A673 (cell line): ENCODE measurements at regions not wholly inside any gene's neighbourhood (a gene's known extent, or its start where the extent isn't known, plus 50 kb on each side); places are given as distances from the start of the nearest gene placed in this dataset.
"Not testable (repeated sequence)": the region's sequence is repeated elsewhere in the genome, so short reads cannot be mapped to it uniquely, and the experiment has no call there.

Source experiments
- BruUV-seq: library from RNA; stranded (reverse); fragments of 400-500 nt; replicated peaks from 2 replicates; lab custom pipeline; 2021; lab: Mats Ljungman, UMichigan
- CTCF ChIA-PET: fragments of 300-600 bp; sonication (Branson Sonifier 250); formaldehyde crosslinking; loops from one replicate; lab custom pipeline; 2022; ENCODE audit warnings: antibody characterized with exemption; lab: Charles Lee
- POLR2A ChIA-PET: fragments of 300-600 bp; sonication (Branson Sonifier 250); formaldehyde crosslinking; loops from one replicate; lab custom pipeline; 2022; ENCODE audit warnings: antibody characterized with exemption; ENCODE audit not compliant: low non-redundant PET; lab: Charles Lee
- DNase-seq: peaks from one replicate; pipeline ENCODE4 v3.0.0-alpha.2; 2015; ENCODE audit warnings: low spot score
- H3K27ac ChIP-seq: fragments of 200-600 bp; sonication (generic); 2 replicates; pipeline ENCODE4 v1.5.1; 2016; ENCODE audit warnings: mixed run types, low read depth, mild to moderate bottlenecking, mixed read lengths, antibody characterized with exemption, low read length; ENCODE audit not compliant: poor library complexity, severe bottlenecking
- H3K27me3 ChIP-seq: fragments of 200-600 bp; sonication (generic); replicated peaks from 2 replicates; pipeline ENCODE4 v1.6.1; 2017; ENCODE audit warnings: mixed run types, low read depth, mild to moderate bottlenecking, mixed read lengths, antibody characterized with exemption, low read length; ENCODE audit not compliant: insufficient read depth, poor library complexity
- H3K36me3 ChIP-seq: fragments of 200-600 bp; sonication (generic); 2 replicates; pipeline ENCODE4 v1.6.1; 2016; ENCODE audit warnings: mixed run types, mild to moderate bottlenecking, mixed read lengths, antibody characterized with exemption, low read length; ENCODE audit not compliant: insufficient read depth, poor library complexity, severe bottlenecking
- H3K4me1 ChIP-seq: fragments of 200-600 bp; sonication (generic); 2 replicates; pipeline ENCODE4 v1.6.1; 2017; ENCODE audit warnings: mixed run types, mild to moderate bottlenecking, mixed read lengths, antibody characterized with exemption, low read length; ENCODE audit not compliant: insufficient read depth, poor library complexity, severe bottlenecking
- H3K4me3 ChIP-seq: fragments of 200-600 bp; sonication (generic); 2 replicates; pipeline ENCODE4 v1.5.1; 2016; ENCODE audit warnings: low read depth, mixed run types, mild to moderate bottlenecking, mixed read lengths, low read length; ENCODE audit not compliant: poor library complexity, severe bottlenecking
- H3K9me3 ChIP-seq: fragments of 200-600 bp; sonication (generic); 2 replicates; pipeline ENCODE4 v1.6.1; 2016; ENCODE audit warnings: mixed run types, low read depth, mild to moderate bottlenecking, mixed read lengths, antibody characterized with exemption, low read length; ENCODE audit not compliant: poor library complexity, severe bottlenecking
- EZH2 ChIP-seq: fragments of 200-600 bp; sonication (generic); IDR thresholded peaks from 2 replicates; pipeline ENCODE4 v1.6.1; 2017; ENCODE audit warnings: borderline replicate concordance, low read depth, mild to moderate bottlenecking, mixed read lengths, antibody characterized with exemption, low read length; ENCODE audit not compliant: poor library complexity, severe bottlenecking
- intact Hi-C: fragments of 100-400 bp; cut with micrococcal nuclease; formaldehyde crosslinking; loops from one replicate; pipeline ENCODE4 v1.10.0; 2022; ENCODE audit not compliant: unreplicated experiment
- TF ChIP-seq, protein P1 (sequence below): fragments of 300-800, 200-600 bp; sonication (generic); conservative IDR thresholded peaks from 2 replicates; pipeline ENCODE4 v1.5.1; 2017; ENCODE audit warnings: low read depth, mild to moderate bottlenecking, antibody characterized with exemption, low read length, moderate library complexity, mixed read lengths

- Histone ChIP-seq H3K4me3 (no peak overlapping the region), H3K27me3 (no peaks in the 10 kb centered on the region), H3K27ac (no peak overlapping the region), H3K36me3 (peaks cover 3% of the 10 kb centered on the region), H3K9me3 (no peaks in the 10 kb centered on the region), H3K4me1 (peaks cover 3% of the 10 kb centered on the region)
- ChIA-PET CTCF (no interaction called here), POLR2A (no interaction called here)
- no peak for DNase-seq
- intact Hi-C loops, result no loop called here
- no peak for TF ChIP-seq EZH2
- TF ChIP-seq, protein P1, sequence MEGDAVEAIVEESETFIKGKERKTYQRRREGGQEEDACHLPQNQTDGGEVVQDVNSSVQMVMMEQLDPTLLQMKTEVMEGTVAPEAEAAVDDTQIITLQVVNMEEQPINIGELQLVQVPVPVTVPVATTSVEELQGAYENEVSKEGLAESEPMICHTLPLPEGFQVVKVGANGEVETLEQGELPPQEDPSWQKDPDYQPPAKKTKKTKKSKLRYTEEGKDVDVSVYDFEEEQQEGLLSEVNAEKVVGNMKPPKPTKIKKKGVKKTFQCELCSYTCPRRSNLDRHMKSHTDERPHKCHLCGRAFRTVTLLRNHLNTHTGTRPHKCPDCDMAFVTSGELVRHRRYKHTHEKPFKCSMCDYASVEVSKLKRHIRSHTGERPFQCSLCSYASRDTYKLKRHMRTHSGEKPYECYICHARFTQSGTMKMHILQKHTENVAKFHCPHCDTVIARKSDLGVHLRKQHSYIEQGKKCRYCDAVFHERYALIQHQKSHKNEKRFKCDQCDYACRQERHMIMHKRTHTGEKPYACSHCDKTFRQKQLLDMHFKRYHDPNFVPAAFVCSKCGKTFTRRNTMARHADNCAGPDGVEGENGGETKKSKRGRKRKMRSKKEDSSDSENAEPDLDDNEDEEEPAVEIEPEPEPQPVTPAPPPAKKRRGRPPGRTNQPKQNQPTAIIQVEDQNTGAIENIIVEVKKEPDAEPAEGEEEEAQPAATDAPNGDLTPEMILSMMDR, result no peak
- no TSS peak for BruUV-seq
Observed at GRCh38 chr3:51588724-51589123, 50.2 kb downstream of the RAD54L2 start.

DNA sequence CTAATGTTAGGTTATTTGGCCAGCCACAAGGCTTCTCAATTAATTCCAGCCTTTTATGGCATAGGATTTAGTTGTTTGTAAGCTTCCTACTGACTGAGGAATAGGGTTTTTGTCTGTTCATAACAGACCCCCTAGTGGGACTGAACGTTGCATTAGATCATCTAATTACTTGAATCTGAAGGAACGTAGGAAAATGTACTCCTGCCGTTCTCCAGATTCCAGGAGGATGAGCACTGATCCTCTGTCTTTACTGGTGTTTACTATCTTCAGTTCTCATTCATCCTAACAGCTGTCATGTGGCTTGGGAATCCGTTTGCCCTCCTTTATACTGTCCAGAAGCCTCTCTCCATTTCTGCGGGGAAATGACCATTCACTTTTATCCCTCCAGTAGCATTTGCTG is 52.7 kb downstream of the RAD54L2 start:
- no peaks in the 10 kb centered on the region for H3K27me3 ChIP-seq
- no peaks in the 10 kb centered on the region for H3K9me3 ChIP-seq
- POLR2A ChIA-PET, result no interaction called here
- no peak for TF ChIP-seq EZH2
- TF ChIP-seq, protein P1, result no peak
- peaks cover 3% of the 10 kb centered on the region for H3K36me3 ChIP-seq
- intact Hi-C loops, result no loop called here
- H3K4me1 ChIP-seq, result peaks cover 3% of the 10 kb centered on the region
- no peak overlapping the region for H3K4me3 ChIP-seq
- H3K27ac ChIP-seq, result no peak overlapping the region
- CTCF ChIA-PET, result no interaction called here
- no TSS peak for BruUV-seq
- peak; percentile 35 for DNase-seq

DNA sequence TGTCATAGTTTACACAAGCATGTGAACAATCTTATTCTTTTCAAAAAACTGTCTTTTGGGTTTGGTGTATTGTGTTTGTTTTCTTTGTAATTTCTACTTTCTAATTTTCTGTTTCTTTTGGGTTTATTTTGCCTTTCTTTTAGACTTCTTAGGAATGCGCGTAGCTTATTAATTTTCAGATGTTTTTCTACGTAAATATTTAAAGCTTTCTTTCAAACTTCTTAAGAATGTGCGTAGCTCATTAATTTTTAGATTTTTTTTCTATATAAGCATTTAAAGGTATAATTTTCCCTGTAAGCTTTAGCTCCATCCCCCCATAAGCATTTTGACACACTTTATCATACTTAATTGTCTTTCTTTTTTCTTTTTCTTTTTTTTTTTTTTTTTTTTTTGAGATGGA is 55.2 kb downstream of the RAD54L2 start:
- TF ChIP-seq, protein P1, result no peak
- no peak for TF ChIP-seq EZH2
- intact Hi-C loops, result no loop called here
- no peaks in the 10 kb centered on the region for H3K9me3 ChIP-seq
- ChIA-PET POLR2A (no interaction called here), CTCF (interaction anchor here (0.6 kb wide), 1 partner anchor 1319 kb away, joined by 7 read pairs; no protein-coding TSS in a partner anchor)
- no TSS peak for BruUV-seq
- peaks cover 3% of the 10 kb centered on the region for H3K4me1 ChIP-seq
- H3K36me3 ChIP-seq, result peaks cover 3% of the 10 kb centered on the region
- no peak overlapping the region for H3K4me3 ChIP-seq
- H3K27ac ChIP-seq, result no peak overlapping the region
- no peaks in the 10 kb centered on the region for H3K27me3 ChIP-seq
- DNase-seq, result no peak

DNA sequence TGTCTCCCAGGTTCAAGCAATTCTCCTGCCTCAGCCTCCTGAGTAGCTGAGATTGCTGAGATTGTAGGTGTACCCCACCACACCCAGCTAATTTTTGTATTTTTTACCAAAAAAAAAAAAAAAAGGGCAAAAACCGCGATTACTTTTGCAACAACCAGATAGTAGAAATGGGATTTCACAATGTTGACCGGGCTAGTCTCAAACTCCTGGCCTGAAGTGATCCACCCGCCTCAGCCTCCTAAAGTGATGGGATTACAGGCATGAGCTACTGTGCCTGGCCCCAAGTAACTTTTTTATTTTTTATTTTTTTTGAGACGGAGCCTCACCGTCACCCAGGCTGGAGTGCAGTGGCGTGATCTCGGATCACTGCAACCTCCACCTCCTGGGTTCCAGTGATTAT is 61.1 kb downstream of the RAD54L2 start:
- intact Hi-C loops, H3K9me3 ChIP-seq, H3K27me3 ChIP-seq, BruUV-seq, H3K27ac ChIP-seq, H3K4me3 ChIP-seq, H3K36me3 ChIP-seq, CTCF ChIA-PET, DNase-seq, H3K4me1 ChIP-seq: not testable (repeated sequence)
- POLR2A ChIA-PET, result interaction anchor here (0.6 kb wide), 1 partner anchor 61 kb away, joined by 3 read pairs; the partner anchor contains the start of gene RAD54L2
